Neural progenitor cell (in vitro differentiated cells): ENCODE measurements at regions not wholly inside any gene's neighbourhood (a gene's known extent, or its start where the extent isn't known, plus 50 kb on each side); places are given as distances from the start of the nearest gene placed in this dataset.

Experiments
- DNase-seq: peaks from one replicate; pipeline ENCODE4 v3.0.0-alpha.2; 2016; ENCODE audit warnings: low spot score
- H2AFZ ChIP-seq: fragments of 200-600 bp; sonication (generic); replicated peaks from 2 replicates; pipeline ENCODE4 v1.6.1; 2016; ENCODE audit warnings: antibody characterized with exemption
- H3F3A ChIP-seq: fragments of 200-600 bp; sonication (generic); 2 replicates; pipeline ENCODE4 v1.6.1; 2016; ENCODE audit warnings: antibody characterized with exemption, low read depth
- H3K27ac ChIP-seq: fragments of 200-600 bp; sonication (generic); 2 replicates; pipeline ENCODE4 v1.5.1; 2016; ENCODE audit warnings: mild to moderate bottlenecking
- H3K27me3 ChIP-seq: fragments of 200-600 bp; sonication (generic); 2 replicates; pipeline ENCODE4 v1.6.1; 2016; ENCODE audit warnings: mild to moderate bottlenecking, moderate library complexity
- H3K36me3 ChIP-seq: fragments of 200-600 bp; sonication (generic); 2 replicates; pipeline ENCODE4 v1.5.1; 2016
- H3K4me1 ChIP-seq: fragments of 200-600 bp; sonication (generic); 2 replicates; pipeline ENCODE4 v1.6.1; 2016; ENCODE audit warnings: mixed run types
- H3K4me2 ChIP-seq: fragments of 200-600 bp; sonication (generic); 2 replicates; pipeline ENCODE4 v1.6.1; 2016
- H3K4me3 ChIP-seq: fragments of 200-600 bp; sonication (generic); 2 replicates; pipeline ENCODE4 v1.5.1; 2016
- H3K79me2 ChIP-seq: fragments of 200-600 bp; sonication (generic); 2 replicates; pipeline ENCODE4 v1.6.1; 2016; ENCODE audit warnings: low read depth
- H3K9ac ChIP-seq: fragments of 200-600 bp; sonication (generic); 2 replicates; pipeline ENCODE4 v1.6.1; 2016
- H3K9me3 ChIP-seq: fragments of 200-600 bp; sonication (generic); 2 replicates; pipeline ENCODE4 v1.5.1; 2016; ENCODE audit warnings: low read depth
- H4K20me1 ChIP-seq: fragments of 200-600 bp; sonication (generic); 2 replicates; pipeline ENCODE4 v1.6.1; 2016; ENCODE audit warnings: low read depth
- H3K27ac Mint-ChIP-seq: 3 replicates; pipeline ENCODE4 v1.8.0; 2021; ENCODE audit warnings: mixed read lengths
- H3K27me3 Mint-ChIP-seq: 2 replicates; pipeline ENCODE4 v1.8.0; 2022; ENCODE audit warnings: low read depth, mild to moderate bottlenecking, inconsistent platforms, moderate library complexity, mixed read lengths; ENCODE audit not compliant: insufficient read depth
- H3K36me3 Mint-ChIP-seq: 3 replicates; pipeline ENCODE4 v1.8.0; 2021; ENCODE audit warnings: mixed read lengths
- H3K4me1 Mint-ChIP-seq: 3 replicates; pipeline ENCODE4 v1.8.0; 2021; ENCODE audit warnings: mixed read lengths
- H3K4me3 Mint-ChIP-seq: 3 replicates; pipeline ENCODE4 v1.8.0; 2021; ENCODE audit warnings: mild to moderate bottlenecking, moderate library complexity, mixed read lengths
- H3K9me3 Mint-ChIP-seq: 3 replicates; pipeline ENCODE4 v1.8.0; 2020; ENCODE audit warnings: mixed read lengths
- EZH2 ChIP-seq: fragments of 200-600 bp; sonication (generic); IDR thresholded peaks from 2 replicates; pipeline ENCODE4 v1.6.1; 2017; ENCODE audit warnings: antibody characterized with exemption, mild to moderate bottlenecking, moderate library complexity
- EZH2phosphoT487 ChIP-seq: fragments of 200-600 bp; sonication (generic); IDR thresholded peaks from 2 replicates; pipeline ENCODE4 v1.6.1; 2017; ENCODE audit warnings: antibody characterized with exemption
- TF ChIP-seq, protein P1 (sequence below): fragments of 200-600 bp; sonication (generic); IDR thresholded peaks from 2 replicates; pipeline ENCODE4 v1.5.1; 2017; ENCODE audit warnings: antibody characterized with exemption, mild to moderate bottlenecking

DNA sequence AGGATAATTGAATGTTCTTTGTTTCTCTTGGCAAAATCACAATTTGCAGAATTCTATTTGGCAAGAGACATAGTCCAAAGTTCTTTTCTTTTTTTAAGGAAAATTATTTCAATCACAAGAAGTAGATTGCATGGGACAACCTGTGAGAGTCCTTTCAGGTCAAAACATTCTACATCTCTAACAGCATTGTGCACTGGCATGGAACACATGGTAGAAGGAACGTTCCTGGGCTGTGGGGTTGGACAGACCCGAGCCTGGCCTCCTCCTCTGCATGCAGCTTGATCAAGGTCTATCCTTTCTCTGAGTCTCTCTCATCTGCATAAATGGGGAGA, 88.6 kb upstream of the CPSF6 start:
- Histone ChIP-seq H3K27ac (no peak overlapping the region), H3K36me3 (no peaks in the 10 kb centered on the region), H3K27me3 (no peaks in the 10 kb centered on the region), H3K4me2 (no peak overlapping the region), H3K79me2 (no peaks in the 10 kb centered on the region), H4K20me1 (no peaks in the 10 kb centered on the region), H3K4me3 (no peak overlapping the region), H3K4me1 (no peaks in the 10 kb centered on the region), H3K9ac (no peak overlapping the region), H3K9me3 (no peaks in the 10 kb centered on the region), H2AFZ (no peak overlapping the region), H3F3A (peaks cover 4% of the 10 kb centered on the region)
- H3K4me3 Mint-ChIP-seq = no peak overlapping the region
- no peak overlapping the region for H3K27ac Mint-ChIP-seq
- H3K9me3 Mint-ChIP-seq = no peaks in the 10 kb centered on the region
- H3K36me3 Mint-ChIP-seq = no peaks in the 10 kb centered on the region
- DNase-seq = no peak
- H3K4me1 Mint-ChIP-seq = peaks cover 3% of the 10 kb centered on the region
- peaks cover 2% of the 10 kb centered on the region for H3K27me3 Mint-ChIP-seq
- TF ChIP-seq EZH2phosphoT487 (no peak), EZH2 (no peak)
- TF ChIP-seq, protein P1, sequence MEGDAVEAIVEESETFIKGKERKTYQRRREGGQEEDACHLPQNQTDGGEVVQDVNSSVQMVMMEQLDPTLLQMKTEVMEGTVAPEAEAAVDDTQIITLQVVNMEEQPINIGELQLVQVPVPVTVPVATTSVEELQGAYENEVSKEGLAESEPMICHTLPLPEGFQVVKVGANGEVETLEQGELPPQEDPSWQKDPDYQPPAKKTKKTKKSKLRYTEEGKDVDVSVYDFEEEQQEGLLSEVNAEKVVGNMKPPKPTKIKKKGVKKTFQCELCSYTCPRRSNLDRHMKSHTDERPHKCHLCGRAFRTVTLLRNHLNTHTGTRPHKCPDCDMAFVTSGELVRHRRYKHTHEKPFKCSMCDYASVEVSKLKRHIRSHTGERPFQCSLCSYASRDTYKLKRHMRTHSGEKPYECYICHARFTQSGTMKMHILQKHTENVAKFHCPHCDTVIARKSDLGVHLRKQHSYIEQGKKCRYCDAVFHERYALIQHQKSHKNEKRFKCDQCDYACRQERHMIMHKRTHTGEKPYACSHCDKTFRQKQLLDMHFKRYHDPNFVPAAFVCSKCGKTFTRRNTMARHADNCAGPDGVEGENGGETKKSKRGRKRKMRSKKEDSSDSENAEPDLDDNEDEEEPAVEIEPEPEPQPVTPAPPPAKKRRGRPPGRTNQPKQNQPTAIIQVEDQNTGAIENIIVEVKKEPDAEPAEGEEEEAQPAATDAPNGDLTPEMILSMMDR = no peak

DNA sequence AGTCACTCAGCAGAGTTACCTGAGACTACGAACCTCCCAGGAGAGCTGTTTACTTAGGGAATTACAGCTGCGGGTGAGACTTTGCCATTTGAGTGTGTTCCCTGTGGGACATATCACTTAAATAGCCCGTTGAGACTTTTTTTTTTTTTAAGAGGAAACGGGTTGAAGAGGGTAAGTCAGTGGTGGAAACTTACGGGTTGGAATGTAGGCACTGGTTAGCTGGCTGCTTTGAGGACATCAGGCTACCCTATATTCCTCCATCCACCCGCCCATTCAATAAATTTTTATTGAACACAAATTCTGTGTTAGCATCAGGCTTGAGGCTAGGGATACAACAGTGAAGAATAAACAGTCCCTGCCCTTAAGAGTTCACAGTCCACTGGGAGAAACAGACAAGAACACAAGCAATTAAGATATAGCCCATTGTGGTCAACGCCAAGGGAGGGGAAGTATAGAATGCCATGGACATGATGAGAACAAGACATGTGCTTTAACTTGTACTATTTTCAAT, 88.1 kb upstream of the CPSF6 start:
- Histone ChIP-seq H3K9ac (no peak overlapping the region), H3K27me3 (no peaks in the 10 kb centered on the region), H3K27ac (no peak overlapping the region), H4K20me1 (no peaks in the 10 kb centered on the region), H2AFZ (no peak overlapping the region), H3F3A (peaks cover 4% of the 10 kb centered on the region), H3K4me1 (no peaks in the 10 kb centered on the region), H3K4me2 (no peak overlapping the region), H3K4me3 (no peak overlapping the region), H3K79me2 (no peaks in the 10 kb centered on the region), H3K9me3 (no peaks in the 10 kb centered on the region), H3K36me3 (no peaks in the 10 kb centered on the region)
- TF ChIP-seq, protein P1 = no peak
- TF ChIP-seq EZH2phosphoT487 (no peak), EZH2 (no peak)
- Mint-ChIP-seq H3K27me3 (peaks cover 2% of the 10 kb centered on the region), H3K4me1 (peaks cover 3% of the 10 kb centered on the region), H3K36me3 (no peaks in the 10 kb centered on the region), H3K27ac (no peak overlapping the region), H3K4me3 (no peak overlapping the region), H3K9me3 (no peaks in the 10 kb centered on the region)
- no peak for DNase-seq

DNA sequence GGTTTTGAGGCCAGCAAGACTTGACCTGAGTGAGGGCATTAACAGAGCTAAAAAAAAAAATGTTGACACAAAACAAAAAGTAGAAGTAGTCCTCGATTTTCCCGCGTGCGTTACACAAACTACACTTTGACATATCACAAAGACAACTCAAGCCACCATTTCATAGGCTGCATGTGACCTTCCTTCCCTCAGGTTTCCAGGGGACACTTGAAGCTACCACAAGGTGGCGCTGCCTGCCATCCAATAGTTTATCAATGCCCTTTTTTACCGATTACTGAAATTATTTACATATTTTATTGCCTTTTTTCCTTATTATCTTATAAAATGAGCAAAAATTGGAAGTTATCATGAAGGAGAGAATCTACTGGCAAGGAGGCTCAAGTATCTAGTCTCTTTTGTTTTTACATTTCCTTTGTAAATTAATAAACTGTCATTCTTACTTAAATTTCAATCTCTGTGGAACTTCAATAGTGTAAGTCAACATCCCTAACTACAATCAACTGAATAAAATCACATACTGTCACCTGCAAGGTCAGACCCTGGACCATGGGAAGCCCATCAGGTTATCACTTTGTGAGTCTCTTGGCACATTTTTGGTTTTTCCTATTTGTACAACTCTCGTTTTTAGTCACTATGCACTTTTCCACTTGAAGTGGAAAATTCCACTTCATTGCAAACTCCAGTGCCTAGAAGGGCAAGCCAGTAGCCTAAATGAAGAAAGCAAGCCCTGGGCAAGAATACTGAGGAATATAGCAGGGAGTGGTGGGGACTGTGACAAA, 84.6 kb upstream of the CPSF6 start:
- H3K36me3 ChIP-seq = no peaks in the 10 kb centered on the region
- H3K4me1 ChIP-seq = peaks cover 2% of the 10 kb centered on the region
- no peaks in the 10 kb centered on the region for H3K27me3 ChIP-seq
- no peak overlapping the region for H3K9ac ChIP-seq
- no peaks in the 10 kb centered on the region for H3K9me3 Mint-ChIP-seq
- H3K4me1 Mint-ChIP-seq = peaks cover 5% of the 10 kb centered on the region
- TF ChIP-seq, protein P1 = peak; percentile 99
- TF ChIP-seq EZH2 (peak; percentile 36), EZH2phosphoT487 (no peak)
- no peak overlapping the region for H3K27ac Mint-ChIP-seq
- no peak overlapping the region for H3K4me3 Mint-ChIP-seq
- no peaks in the 10 kb centered on the region for H3K36me3 Mint-ChIP-seq
- peaks cover 3% of the 10 kb centered on the region for H3K27me3 Mint-ChIP-seq
- H3K4me2 ChIP-seq = no peak overlapping the region
- peak overlapping the region; percentile 60 for H2AFZ ChIP-seq
- H3K9me3 ChIP-seq = no peaks in the 10 kb centered on the region
- DNase-seq = peak; percentile 85
- H4K20me1 ChIP-seq = no peaks in the 10 kb centered on the region
- H3K27ac ChIP-seq = no peak overlapping the region
- no peaks in the 10 kb centered on the region for H3K79me2 ChIP-seq
- no peak overlapping the region for H3K4me3 ChIP-seq
- peaks cover 4% of the 10 kb centered on the region for H3F3A ChIP-seq
